ENCODE measurements at regions not wholly inside any gene's neighbourhood (a gene's known extent, or its start where the extent isn't known, plus 50 kb on each side); places are given as distances from the start of the nearest gene placed in this dataset.

DNA sequence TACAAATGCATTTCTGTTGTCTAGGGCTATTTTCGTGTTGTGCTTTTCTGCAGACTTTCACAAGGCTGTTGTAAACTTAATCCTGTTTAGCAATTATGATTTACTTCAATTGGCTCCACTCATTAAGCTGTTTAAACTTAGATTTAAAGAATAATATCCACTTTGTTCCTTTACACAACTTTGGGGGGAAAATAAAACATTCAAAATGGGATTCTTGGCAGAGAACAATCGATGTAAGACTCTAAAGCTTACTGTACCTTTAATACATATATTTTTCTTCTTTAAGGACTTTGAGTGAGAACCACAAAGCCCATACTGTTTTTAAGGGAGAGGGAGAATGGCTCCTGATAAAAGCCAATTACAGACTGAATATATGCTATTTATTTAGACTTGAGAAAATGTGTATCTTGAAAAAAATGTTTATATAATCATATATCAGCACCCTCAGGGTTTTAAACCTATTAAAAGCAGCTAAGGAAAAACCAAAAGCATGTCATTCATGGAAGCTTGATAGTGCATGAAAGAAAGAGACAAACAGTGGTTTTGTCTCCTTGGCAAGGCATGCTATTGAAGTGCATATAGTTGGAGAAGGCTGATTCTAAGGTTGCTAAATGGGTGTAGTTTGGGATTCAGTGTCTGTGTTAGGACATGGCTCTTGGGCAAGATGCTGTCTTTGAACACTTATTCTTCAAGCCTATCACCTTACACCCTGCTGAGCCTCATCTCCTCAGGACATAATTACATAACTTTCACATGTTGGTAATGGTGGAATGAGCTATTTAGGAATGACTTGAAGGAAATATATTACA is 293.4 kb upstream of the TBC1D5 start:
- no peaks in the 10 kb centered on the region for H3F3A ChIP-seq (ENCODE audit: control insufficient read depth, insufficient read depth)
- no peaks in the 10 kb centered on the region for H3K27me3 ChIP-seq (ENCODE audit: control insufficient read depth, low read length)
- H4K20me1 ChIP-seq (ENCODE audit: control insufficient read depth, insufficient read depth, low read depth, low read length), result no peaks in the 10 kb centered on the region
- no peak overlapping the region for H3K27ac ChIP-seq (ENCODE audit: low read depth, low read length)
- no peak overlapping the region for H3K4me3 ChIP-seq (ENCODE audit: low read length)
- no peaks in the 10 kb centered on the region for H3K9me3 ChIP-seq (ENCODE audit: control insufficient read depth, insufficient read depth, low read length)
- no peaks in the 10 kb centered on the region for H3K36me3 ChIP-seq (ENCODE audit: control insufficient read depth, low read length)
- H3K4me1 ChIP-seq (ENCODE audit: control insufficient read depth, low read length), result no peaks in the 10 kb centered on the region
- H3K4me2 ChIP-seq (ENCODE audit: low read length), result no peak overlapping the region
- no peaks in the 10 kb centered on the region for H3K9me2 ChIP-seq (replicated peaks; ENCODE audit: control insufficient read depth, low read length)
- H3K79me2 ChIP-seq (ENCODE audit: control insufficient read depth, low read length), result no peaks in the 10 kb centered on the region
- TF ChIP-seq, protein P1, sequence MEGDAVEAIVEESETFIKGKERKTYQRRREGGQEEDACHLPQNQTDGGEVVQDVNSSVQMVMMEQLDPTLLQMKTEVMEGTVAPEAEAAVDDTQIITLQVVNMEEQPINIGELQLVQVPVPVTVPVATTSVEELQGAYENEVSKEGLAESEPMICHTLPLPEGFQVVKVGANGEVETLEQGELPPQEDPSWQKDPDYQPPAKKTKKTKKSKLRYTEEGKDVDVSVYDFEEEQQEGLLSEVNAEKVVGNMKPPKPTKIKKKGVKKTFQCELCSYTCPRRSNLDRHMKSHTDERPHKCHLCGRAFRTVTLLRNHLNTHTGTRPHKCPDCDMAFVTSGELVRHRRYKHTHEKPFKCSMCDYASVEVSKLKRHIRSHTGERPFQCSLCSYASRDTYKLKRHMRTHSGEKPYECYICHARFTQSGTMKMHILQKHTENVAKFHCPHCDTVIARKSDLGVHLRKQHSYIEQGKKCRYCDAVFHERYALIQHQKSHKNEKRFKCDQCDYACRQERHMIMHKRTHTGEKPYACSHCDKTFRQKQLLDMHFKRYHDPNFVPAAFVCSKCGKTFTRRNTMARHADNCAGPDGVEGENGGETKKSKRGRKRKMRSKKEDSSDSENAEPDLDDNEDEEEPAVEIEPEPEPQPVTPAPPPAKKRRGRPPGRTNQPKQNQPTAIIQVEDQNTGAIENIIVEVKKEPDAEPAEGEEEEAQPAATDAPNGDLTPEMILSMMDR (IDR thresholded peaks at IDR 0.05; ENCODE audit: low read depth, low read length, poor library complexity, severe bottlenecking), result no peak
- no peak for TF ChIP-seq EZH2phosphoT487 (IDR thresholded peaks at IDR 0.05; ENCODE audit: borderline replicate concordance, low read length)

DNA sequence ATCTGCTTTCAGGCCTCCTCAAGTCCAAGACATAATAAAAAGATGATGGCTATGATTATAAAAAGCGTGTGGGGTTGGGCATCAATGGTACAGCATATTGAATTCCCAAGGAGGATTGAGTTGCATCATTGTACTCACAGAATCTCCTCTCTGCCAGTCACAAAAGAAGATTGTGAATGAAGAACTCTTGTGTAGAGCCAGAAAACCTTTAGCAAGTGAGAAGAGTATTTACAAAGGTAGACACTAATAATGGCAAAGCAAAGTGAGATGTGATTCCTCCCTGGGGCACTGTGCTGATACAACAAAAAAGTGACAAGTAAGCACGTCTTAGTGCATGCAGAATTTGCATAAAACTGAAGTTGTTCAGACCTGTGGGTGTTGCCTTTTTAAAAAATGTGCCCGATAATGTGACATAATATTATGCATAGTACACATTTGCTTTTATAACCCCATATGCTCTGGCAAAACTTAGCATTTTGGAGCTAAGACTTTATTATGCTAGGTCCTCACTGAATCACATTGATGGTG is 291.2 kb upstream of the TBC1D5 start:
- Histone ChIP-seq H3K27me3 (ENCODE audit: control insufficient read depth, low read length) (no peaks in the 10 kb centered on the region), H3K9me2 (replicated peaks; ENCODE audit: control insufficient read depth, low read length) (no peaks in the 10 kb centered on the region), H3F3A (ENCODE audit: control insufficient read depth, insufficient read depth) (no peaks in the 10 kb centered on the region), H3K4me3 (ENCODE audit: low read length) (no peak overlapping the region), H3K4me2 (ENCODE audit: low read length) (no peak overlapping the region), H3K27ac (ENCODE audit: low read depth, low read length) (no peak overlapping the region), H3K36me3 (ENCODE audit: control insufficient read depth, low read length) (no peaks in the 10 kb centered on the region), H3K79me2 (ENCODE audit: control insufficient read depth, low read length) (no peaks in the 10 kb centered on the region), H3K9me3 (ENCODE audit: control insufficient read depth, insufficient read depth, low read length) (no peaks in the 10 kb centered on the region), H3K4me1 (ENCODE audit: control insufficient read depth, low read length) (no peaks in the 10 kb centered on the region), H4K20me1 (ENCODE audit: control insufficient read depth, insufficient read depth, low read depth, low read length) (no peaks in the 10 kb centered on the region)
- TF ChIP-seq EZH2phosphoT487 (IDR thresholded peaks at IDR 0.05; ENCODE audit: borderline replicate concordance, low read length), result no peak
- TF ChIP-seq, protein P1 (IDR thresholded peaks at IDR 0.05; ENCODE audit: low read depth, low read length, poor library complexity, severe bottlenecking), result no peak

DNA sequence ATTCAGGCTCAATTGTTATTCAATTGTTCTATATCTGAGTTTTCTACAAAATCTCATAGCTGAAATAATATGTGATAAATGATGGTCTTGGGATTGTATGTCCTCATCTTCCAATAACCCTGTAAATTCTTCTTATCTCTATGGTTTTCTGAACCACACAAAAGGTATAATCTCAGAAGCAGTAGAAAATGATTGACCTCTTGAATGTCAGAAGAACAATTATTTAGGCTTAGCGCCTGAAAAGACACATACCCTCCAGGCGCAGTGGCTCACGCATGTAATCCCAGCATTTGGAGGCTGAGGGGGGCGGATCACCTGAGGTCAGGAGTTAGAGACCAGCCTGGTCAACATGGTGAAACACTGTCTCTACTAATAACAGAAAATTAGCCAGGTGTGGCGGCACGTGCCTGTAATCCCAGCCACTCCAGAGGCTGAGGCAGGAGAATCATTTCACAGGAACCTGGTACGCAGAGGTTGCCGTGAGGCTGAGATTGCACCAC is 288.0 kb upstream of the TBC1D5 start:
- Histone ChIP-seq H3K4me2 (ENCODE audit: low read length) (no peak overlapping the region), H3K9me2 (replicated peaks; ENCODE audit: control insufficient read depth, low read length) (no peaks in the 10 kb centered on the region; the same call in 1 of the 2 replicates), H4K20me1 (ENCODE audit: control insufficient read depth, insufficient read depth, low read depth, low read length) (no peaks in the 10 kb centered on the region), H3K4me3 (ENCODE audit: low read length) (no peak overlapping the region), H3K9me3 (ENCODE audit: control insufficient read depth, insufficient read depth, low read length) (no peaks in the 10 kb centered on the region), H3K27ac (ENCODE audit: low read depth, low read length) (no peak overlapping the region), H3K4me1 (ENCODE audit: control insufficient read depth, low read length) (peaks cover 12% of the 10 kb centered on the region; the same call in 1 of the 2 replicates), H3K36me3 (ENCODE audit: control insufficient read depth, low read length) (no peaks in the 10 kb centered on the region), H3K27me3 (ENCODE audit: control insufficient read depth, low read length) (no peaks in the 10 kb centered on the region), H3K79me2 (ENCODE audit: control insufficient read depth, low read length) (no peaks in the 10 kb centered on the region), H3F3A (ENCODE audit: control insufficient read depth, insufficient read depth) (no peaks in the 10 kb centered on the region)
- TF ChIP-seq EZH2phosphoT487 (IDR thresholded peaks at IDR 0.05; ENCODE audit: borderline replicate concordance, low read length), result no peak
- TF ChIP-seq, protein P1 (IDR thresholded peaks at IDR 0.05; ENCODE audit: low read depth, low read length, poor library complexity, severe bottlenecking), result no peak
